Stimulated activated CD4-positive, alpha-beta T cell treated with anti-CD3 and anti-CD28 coated beads, Interleukin-15, amount 100 ng/mL, for 48 hours (primary cell): ENCODE measurements at regions not wholly inside any gene's neighbourhood (a gene's known extent, or its start where the extent isn't known, plus 50 kb on each side); places are given as distances from the start of the nearest gene placed in this dataset.

Source experiments
- DNase-seq, 2 donors: peaks; one replicate each; pipeline ENCODE4 v3.0.0-alpha.2; 2020; ENCODE audit warnings: low read depth in 2 of 2

- no peak for DNase-seq
These were observed 671.1 kb downstream of the RNF144A start for GRCh38 chr2:7588295-7588694.

GRCh38 chr2:7592618-7593140 is 675.5 kb downstream of the RNF144A start:
- no peak for DNase-seq

- DNase-seq: no peak
These were observed 676.1 kb downstream of the RNF144A start for GRCh38 chr2:7593360-7593759.

GRCh38 chr2:7594211-7594610 is 677.0 kb downstream of the RNF144A start:
- no peak for DNase-seq

- DNase-seq: no peak
These were observed 678.0 kb downstream of the RNF144A start for GRCh38 chr2:7595206-7595605.

GRCh38 chr2:7598402-7598801 is 681.2 kb downstream of the RNF144A start:
- no peak for DNase-seq

GRCh38 chr2:7599462-7600258 is 682.4 kb downstream of the RNF144A start:
- DNase-seq: no peak

GRCh38 chr2:7601990-7602389 is 684.8 kb downstream of the RNF144A start:
- no peak for DNase-seq

- DNase-seq: no peak
These were observed 687.2 kb downstream of the RNF144A start for GRCh38 chr2:7604456-7604855.

GRCh38 chr2:7607441-7608173 is 690.4 kb downstream of the RNF144A start:
- no peak for DNase-seq

- no peak for DNase-seq
These were observed 692.3 kb downstream of the RNF144A start for GRCh38 chr2:7609556-7609955.

GRCh38 chr2:7609974-7610373 is 692.8 kb downstream of the RNF144A start:
- DNase-seq: no peak

GRCh38 chr2:7611750-7612149 is 694.5 kb downstream of the RNF144A start:
- no peak for DNase-seq

- no peak for DNase-seq
These were observed 695.8 kb downstream of the RNF144A start for GRCh38 chr2:7612969-7613368.

- DNase-seq: no peak
These were observed 696.6 kb downstream of the RNF144A start for GRCh38 chr2:7613831-7614230.

GRCh38 chr2:7618031-7618430 is 700.8 kb downstream of the RNF144A start:
- no peak for DNase-seq

GRCh38 chr2:7619203-7619970 is 702.2 kb downstream of the RNF144A start:
- DNase-seq: no peak

GRCh38 chr2:7620255-7620654 is 703.0 kb downstream of the RNF144A start:
- no peak for DNase-seq

- DNase-seq: no peak
These were observed 704.0 kb downstream of the RNF144A start for GRCh38 chr2:7621018-7621814.

- DNase-seq: no peak
These were observed 708.4 kb downstream of the RNF144A start for GRCh38 chr2:7625392-7626138.

GRCh38 chr2:7626139-7626537 is 708.9 kb downstream of the RNF144A start:
- DNase-seq: no peak
